PC-3 (cell line): ENCODE measurements at regions not wholly inside any gene's neighbourhood (a gene's known extent, or its start where the extent isn't known, plus 50 kb on each side); places are given as distances from the start of the nearest gene placed in this dataset.

ENCODE experiments used
- ATAC-seq: fragments of 200-7000 bp; cut with Tn5 transposase; 2 replicates; pipeline ENCODE4 v1.9.1; 2020; ENCODE audit warnings: mild to moderate bottlenecking, moderate library complexity
- BruUV-seq: library from RNA; stranded (reverse); fragments of 400-500 nt; replicated peaks from 2 replicates; lab custom pipeline; 2021; lab: Mats Ljungman, UMichigan
- CTCF ChIA-PET: fragments of 300-600 bp; sonication (Branson Sonifier 250); formaldehyde crosslinking; loops from one replicate; lab custom pipeline; 2022; ENCODE audit warnings: antibody characterized with exemption; lab: Charles Lee
- POLR2A ChIA-PET: fragments of 300-600 bp; sonication (Branson Sonifier 250); formaldehyde crosslinking; loops from one replicate; lab custom pipeline; 2022; ENCODE audit warnings: antibody characterized with exemption; ENCODE audit not compliant: unreplicated experiment; lab: Charles Lee
- DNase-seq: peaks from one replicate; pipeline ENCODE4 v3.0.0-alpha.2; 2015
- H2AFZ ChIP-seq: fragments of 300-600 bp; sonication (generic); 2 replicates; pipeline ENCODE4 v1.6.0; 2016; ENCODE audit warnings: antibody characterized with exemption, low read length
- H3F3A ChIP-seq: fragments of 300-600 bp; sonication (generic); one replicate; pipeline ENCODE4 v1.6.0; 2017; ENCODE audit warnings: antibody characterized with exemption, low read length, control low read depth, mild to moderate bottlenecking; ENCODE audit not compliant: unreplicated experiment
- H3K27ac ChIP-seq: fragments of 300-600 bp; sonication (generic); 2 replicates; pipeline ENCODE4 v1.5.1; 2016; ENCODE audit warnings: mild to moderate bottlenecking, low read length
- H3K27me3 ChIP-seq: fragments of 300-600 bp; sonication (generic); 2 replicates; pipeline ENCODE4 v1.6.1; 2016; ENCODE audit warnings: low read length, mixed read lengths
- H3K36me3 ChIP-seq: fragments of 300-600 bp; sonication (generic); 2 replicates; pipeline ENCODE4 v1.6.1; 2016; ENCODE audit warnings: low read depth, mixed run types, low read length, mixed read lengths
- H3K4me1 ChIP-seq: fragments of 300-600 bp; sonication (generic); 2 replicates; pipeline ENCODE4 v1.5.1; 2016; ENCODE audit warnings: low read length; ENCODE audit not compliant: insufficient read depth
- H3K4me2 ChIP-seq: fragments of 300-600 bp; sonication (generic); 2 replicates; pipeline ENCODE4 v1.6.0; 2016; ENCODE audit warnings: low read length
- H3K4me3 ChIP-seq: fragments of 300-600 bp; sonication (generic); 2 replicates; pipeline ENCODE4 v1.5.1; 2016; ENCODE audit warnings: mild to moderate bottlenecking, low read length, mixed read lengths
- H3K79me2 ChIP-seq: fragments of 300-600 bp; sonication (generic); 2 replicates; pipeline ENCODE4 v1.6.1; 2017; ENCODE audit warnings: low read length, mixed read lengths
- H3K9ac ChIP-seq: fragments of 300-600 bp; sonication (generic); 2 replicates; pipeline ENCODE4 v1.6.0; 2016; ENCODE audit warnings: mild to moderate bottlenecking, low read length
- H3K9me2 ChIP-seq: fragments of 300-600 bp; sonication (generic); replicated peaks from 2 replicates; pipeline ENCODE4 v1.6.1; 2016; ENCODE audit warnings: mixed run types, low read length, mixed read lengths
- H3K9me3 ChIP-seq: fragments of 300-600 bp; sonication (generic); 2 replicates; pipeline ENCODE4 v1.6.1; 2016; ENCODE audit warnings: low read length, mixed read lengths
- H4K20me1 ChIP-seq: fragments of 300-600 bp; sonication (generic); 2 replicates; pipeline ENCODE4 v1.6.1; 2016; ENCODE audit warnings: low read length, mixed read lengths
- EZH2 ChIP-seq: fragments of 300-600 bp; sonication (generic); IDR thresholded peaks from one replicate; pipeline ENCODE4 v1.6.1; 2017; ENCODE audit warnings: antibody characterized with exemption, mild to moderate bottlenecking, low read length; ENCODE audit not compliant: unreplicated experiment
- EZH2phosphoT487 ChIP-seq: fragments of 300-600 bp; sonication (generic); IDR thresholded peaks from 2 replicates; pipeline ENCODE4 v1.6.1; 2018; ENCODE audit warnings: mild to moderate bottlenecking, antibody characterized with exemption, low read length, borderline replicate concordance
- intact Hi-C: fragments of 100-400 bp; cut with micrococcal nuclease; formaldehyde crosslinking; loops from 2 replicates; pipeline ENCODE4 v1.9.0; 2023
- TF ChIP-seq, protein P1 (sequence below): fragments of 300-600 bp; sonication (generic); conservative IDR thresholded peaks from 2 replicates; pipeline ENCODE4 v1.5.1; 2017; ENCODE audit warnings: antibody characterized with exemption, low read depth, mild to moderate bottlenecking, low read length

DNA sequence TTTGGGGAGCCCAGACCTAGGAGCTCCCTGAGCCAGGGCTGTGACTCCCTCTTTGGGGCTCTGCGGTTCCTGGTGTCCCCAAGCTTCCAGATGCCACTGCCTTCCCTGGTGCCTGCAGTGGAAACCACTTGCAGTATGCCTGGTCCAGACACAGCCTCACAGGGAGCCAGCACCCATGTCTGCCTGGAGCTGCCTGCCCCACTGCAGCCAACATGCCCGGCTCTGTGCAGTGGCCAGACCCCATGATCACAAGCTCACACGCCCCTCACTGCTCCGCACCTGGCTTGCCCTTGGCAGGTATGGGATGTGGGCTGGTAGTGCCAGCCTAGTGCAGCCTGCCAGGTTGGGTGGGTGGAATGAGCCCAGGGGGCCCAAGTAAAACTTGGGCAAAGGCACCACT, 644.8 kb downstream of the HTR1B start:
- no peaks in the 10 kb centered on the region for H3K4me1 ChIP-seq
- CTCF ChIA-PET, result no interaction called here
- H3K9me3 ChIP-seq, result no peaks in the 10 kb centered on the region
- H3F3A ChIP-seq, result no peaks in the 10 kb centered on the region
- POLR2A ChIA-PET, result interaction anchor here (0.6 kb wide), 1 partner anchor 262 kb away, joined by 3 read pairs; no protein-coding TSS in a partner anchor
- H4K20me1 ChIP-seq, result no peaks in the 10 kb centered on the region
- no peaks in the 10 kb centered on the region for H3K27me3 ChIP-seq
- TF ChIP-seq EZH2phosphoT487 (no peak), EZH2 (no peak)
- TF ChIP-seq, protein P1, sequence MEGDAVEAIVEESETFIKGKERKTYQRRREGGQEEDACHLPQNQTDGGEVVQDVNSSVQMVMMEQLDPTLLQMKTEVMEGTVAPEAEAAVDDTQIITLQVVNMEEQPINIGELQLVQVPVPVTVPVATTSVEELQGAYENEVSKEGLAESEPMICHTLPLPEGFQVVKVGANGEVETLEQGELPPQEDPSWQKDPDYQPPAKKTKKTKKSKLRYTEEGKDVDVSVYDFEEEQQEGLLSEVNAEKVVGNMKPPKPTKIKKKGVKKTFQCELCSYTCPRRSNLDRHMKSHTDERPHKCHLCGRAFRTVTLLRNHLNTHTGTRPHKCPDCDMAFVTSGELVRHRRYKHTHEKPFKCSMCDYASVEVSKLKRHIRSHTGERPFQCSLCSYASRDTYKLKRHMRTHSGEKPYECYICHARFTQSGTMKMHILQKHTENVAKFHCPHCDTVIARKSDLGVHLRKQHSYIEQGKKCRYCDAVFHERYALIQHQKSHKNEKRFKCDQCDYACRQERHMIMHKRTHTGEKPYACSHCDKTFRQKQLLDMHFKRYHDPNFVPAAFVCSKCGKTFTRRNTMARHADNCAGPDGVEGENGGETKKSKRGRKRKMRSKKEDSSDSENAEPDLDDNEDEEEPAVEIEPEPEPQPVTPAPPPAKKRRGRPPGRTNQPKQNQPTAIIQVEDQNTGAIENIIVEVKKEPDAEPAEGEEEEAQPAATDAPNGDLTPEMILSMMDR, result no peak
- no peak overlapping the region for H3K9ac ChIP-seq
- no peak overlapping the region for H3K4me3 ChIP-seq
- H3K27ac ChIP-seq, result no peak overlapping the region
- DNase-seq (no peak), ATAC-seq (no peak)
- H3K4me2 ChIP-seq, result no peak overlapping the region
- intact Hi-C loops, result no loop called here
- no peaks in the 10 kb centered on the region for H3K9me2 ChIP-seq
- no peaks in the 10 kb centered on the region for H3K36me3 ChIP-seq
- H3K79me2 ChIP-seq, result no peaks in the 10 kb centered on the region
- no peak overlapping the region for H2AFZ ChIP-seq
- no TSS peak for BruUV-seq

DNA sequence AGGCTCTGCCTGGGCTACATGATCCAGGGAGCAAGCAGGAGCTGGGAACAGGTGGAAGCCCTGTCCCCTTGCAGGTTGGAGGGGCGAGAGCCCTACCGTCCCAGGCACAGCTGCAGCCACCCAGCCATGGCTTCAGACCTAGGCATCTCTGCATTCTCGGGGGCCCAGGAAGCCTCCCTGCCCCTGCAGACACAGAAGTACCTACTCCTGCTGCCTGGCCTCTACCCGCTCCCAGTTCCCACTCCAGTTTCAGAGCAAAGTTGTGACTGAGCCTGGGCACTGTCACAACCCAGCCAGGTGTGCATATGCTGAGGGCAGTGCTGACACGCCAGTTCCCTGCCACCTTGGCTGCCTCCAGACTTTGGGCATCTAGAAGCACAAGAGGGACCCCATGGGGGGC, 645.9 kb downstream of the HTR1B start:
- Histone ChIP-seq H2AFZ (no peak overlapping the region), H3K9me2 (no peaks in the 10 kb centered on the region), H3K9me3 (no peaks in the 10 kb centered on the region), H3K27ac (no peak overlapping the region), H3K4me2 (no peak overlapping the region), H3K9ac (no peak overlapping the region), H3K4me3 (no peak overlapping the region), H3K27me3 (no peaks in the 10 kb centered on the region), H3K36me3 (no peaks in the 10 kb centered on the region), H4K20me1 (no peaks in the 10 kb centered on the region), H3K79me2 (no peaks in the 10 kb centered on the region), H3K4me1 (no peaks in the 10 kb centered on the region), H3F3A (no peaks in the 10 kb centered on the region)
- ATAC-seq, result no peak
- ChIA-PET CTCF (no interaction called here), POLR2A (no interaction called here)
- TF ChIP-seq, protein P1, result no peak
- TF ChIP-seq EZH2 (no peak), EZH2phosphoT487 (no peak)
- intact Hi-C loops, result no loop called here
- BruUV-seq, result no TSS peak
- DNase-seq, result no peak

DNA sequence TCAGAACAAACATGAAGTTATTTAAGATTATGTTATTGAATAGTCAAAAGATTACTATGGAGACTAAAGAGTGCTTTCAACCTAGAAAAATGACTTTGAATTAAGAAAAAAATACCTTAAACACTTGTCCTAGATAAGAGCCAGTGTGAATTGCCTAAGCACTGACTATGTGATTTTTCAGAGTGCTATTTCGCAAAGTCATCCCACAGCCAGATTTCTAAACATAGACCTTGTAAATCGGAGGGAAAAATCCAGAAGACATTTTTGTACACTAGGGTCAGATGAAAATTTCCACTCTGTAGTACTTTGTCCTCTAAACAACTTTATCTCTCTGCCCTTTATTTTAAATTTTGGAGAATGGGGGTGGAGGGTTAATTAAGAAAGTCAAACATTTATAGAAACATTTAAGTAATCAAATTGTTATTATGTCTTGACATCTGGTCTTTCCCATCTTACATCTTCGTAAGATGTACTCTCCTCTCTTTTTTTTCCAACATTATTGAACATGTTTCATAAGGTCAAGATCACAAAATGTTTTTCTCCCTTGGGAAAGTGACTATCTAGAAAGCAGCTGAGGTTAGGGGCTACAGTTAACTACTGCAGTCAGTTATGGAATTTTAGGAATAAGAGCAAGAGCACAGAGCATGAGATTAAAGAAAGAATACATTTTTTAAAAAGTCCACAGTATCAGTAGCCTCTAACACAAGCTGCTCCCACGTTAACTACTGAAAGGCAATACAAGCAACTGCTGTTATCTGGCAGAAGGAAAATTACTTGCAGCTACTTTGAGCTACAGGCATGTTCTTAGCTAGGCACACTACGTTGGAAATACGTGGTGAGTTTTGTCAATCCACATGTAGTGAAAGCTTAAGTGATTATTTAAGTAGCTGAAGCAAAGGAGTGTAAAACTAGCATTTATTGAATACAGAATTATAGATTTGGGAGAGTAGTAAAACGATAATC, 648.5 kb downstream of the HTR1B start:
- no peaks in the 10 kb centered on the region for H3F3A ChIP-seq
- no peak overlapping the region for H3K27ac ChIP-seq
- H3K4me2 ChIP-seq, result no peak overlapping the region
- no peaks in the 10 kb centered on the region for H3K79me2 ChIP-seq
- no peaks in the 10 kb centered on the region for H3K9me3 ChIP-seq
- CTCF ChIA-PET, result no interaction called here
- POLR2A ChIA-PET, result no interaction called here
- no peaks in the 10 kb centered on the region for H3K36me3 ChIP-seq
- no peaks in the 10 kb centered on the region for H4K20me1 ChIP-seq
- no peak overlapping the region for H2AFZ ChIP-seq
- H3K9me2 ChIP-seq, result no peaks in the 10 kb centered on the region
- TF ChIP-seq EZH2phosphoT487 (no peak), EZH2 (no peak)
- TF ChIP-seq, protein P1, result no peak
- no peak overlapping the region for H3K9ac ChIP-seq
- H3K27me3 ChIP-seq, result no peaks in the 10 kb centered on the region
- H3K4me3 ChIP-seq, result no peak overlapping the region
- BruUV-seq, result no TSS peak
- no peak for DNase-seq
- ATAC-seq, result no peak
- H3K4me1 ChIP-seq, result no peaks in the 10 kb centered on the region
- intact Hi-C loops, result no loop called here
